ENCODE measurements at regions not wholly inside any gene's neighbourhood (a gene's known extent, or its start where the extent isn't known, plus 50 kb on each side); places are given as distances from the start of the nearest gene placed in this dataset.

- DNase-seq: no peak
Observed at GRCh38 chr15:81987628-81988027, 58.2 kb downstream of the MEX3B start.

- no peak for DNase-seq
Observed at GRCh38 chr15:81983497-81983896, 62.3 kb downstream of the MEX3B start.

- DNase-seq: no peak
Observed at GRCh38 chr15:81982808-81983207, 63.0 kb downstream of the MEX3B start.

- no peak for DNase-seq
Observed at GRCh38 chr15:81981908-81982307, 63.9 kb downstream of the MEX3B start.

GRCh38 chr15:81977464-81977863 lies 68.4 kb downstream of the MEX3B start:
- no peak for DNase-seq

- DNase-seq: no peak
Observed at GRCh38 chr15:81968691-81969090, 77.1 kb downstream of the MEX3B start.

GRCh38 chr15:81966631-81967030 lies 79.2 kb downstream of the MEX3B start:
- DNase-seq: no peak

GRCh38 chr15:81962482-81962881 lies 83.3 kb downstream of the MEX3B start:
- DNase-seq: no peak

GRCh38 chr15:81959196-81959595 lies 86.6 kb downstream of the MEX3B start:
- DNase-seq: no peak

- DNase-seq: no peak
Observed at GRCh38 chr15:81957698-81958097, 88.1 kb downstream of the MEX3B start.

- no peak for DNase-seq
Observed at GRCh38 chr15:81955382-81956062, 90.3 kb downstream of the MEX3B start.

- no peak for DNase-seq
Observed at GRCh38 chr15:81954158-81954783, 91.5 kb downstream of the MEX3B start.

- DNase-seq: no peak
Observed at GRCh38 chr15:81950841-81951414, 94.9 kb downstream of the MEX3B start.

GRCh38 chr15:81948751-81949150 lies 97.1 kb downstream of the MEX3B start:
- peak in 1 of 2 donors; percentile 3 for DNase-seq

GRCh38 chr15:81948222-81948621 lies 97.6 kb downstream of the MEX3B start:
- DNase-seq: no peak

GRCh38 chr15:81947548-81947947 lies 98.3 kb downstream of the MEX3B start:
- no peak for DNase-seq

- DNase-seq: no peak
Observed at GRCh38 chr15:81945014-81945615, 100.7 kb downstream of the MEX3B start.

GRCh38 chr15:81942655-81943195 lies 103.1 kb downstream of the MEX3B start:
- no peak for DNase-seq

GRCh38 chr15:81942157-81942556 lies 103.7 kb downstream of the MEX3B start:
- no peak for DNase-seq

GRCh38 chr15:81941479-81941878 lies 104.3 kb downstream of the MEX3B start:
- no peak for DNase-seq

- DNase-seq: no peak
Observed at GRCh38 chr15:81940467-81941451, 105.1 kb downstream of the MEX3B start.
